K562 (cell line): ENCODE measurements at regions not wholly inside any gene's neighbourhood (a gene's known extent, or its start where the extent isn't known, plus 50 kb on each side); places are given as distances from the start of the nearest gene placed in this dataset.

ENCODE experiments used
- CREB1 ChIP-seq, 2 experiments: sonication (generic) in 1 of 2; formaldehyde crosslinking in 1 of 2; IDR thresholded peaks; 2 replicates each; pipeline versions ENCODE4 v1.6.1 to v1.8.0; 2012 to 2022; ENCODE audit warnings: inconsistent platforms in 1 of 2, mild to moderate bottlenecking in 1 of 2, missing genetic modification reagents in 1 of 2, moderate library complexity in 1 of 2
- HES1 ChIP-seq: fragments of 450-650 bp; IDR thresholded peaks from 2 replicates; pipeline ENCODE4 v1.6.1; 2016; ENCODE audit warnings: low read depth, mild to moderate bottlenecking, moderate library complexity
- MNT ChIP-seq, 2 experiments: fragments of 450-650 bp; conservative IDR thresholded peaks; 2 replicates each; pipeline ENCODE4 v1.6.1; 2017; ENCODE audit warnings: mild to moderate bottlenecking in 2 of 2, moderate library complexity in 2 of 2
- RFX7 ChIP-seq: fragments of 250-450 bp; sonication (Bioruptor Pico); IDR thresholded peaks from 2 replicates; pipeline ENCODE4 v1.5.1; 2021; ENCODE audit warnings: mild to moderate bottlenecking
- SIN3B ChIP-seq: fragments of 450-650 bp; IDR thresholded peaks from 2 replicates; pipeline ENCODE4 v1.6.1; 2017; ENCODE audit warnings: low read depth, mild to moderate bottlenecking, moderate library complexity
- ZKSCAN8 ChIP-seq: fragments of 200-800 bp; sonication (Bioruptor generic); IDR thresholded peaks from 2 replicates; pipeline ENCODE4 v1.6.1; 2016; ENCODE audit warnings: missing genetic modification characterization, missing compliant biosample characterization
- ZNF280A ChIP-seq: fragments of 450-650 bp; IDR thresholded peaks from 2 replicates; pipeline ENCODE4 v1.6.1; 2018; ENCODE audit warnings: mild to moderate bottlenecking, low read depth; ENCODE audit not compliant: partially characterized antibody
- ZNF318 ChIP-seq, 2 experiments: fragments of 450-650 bp; IDR thresholded peaks; 2 replicates each; pipeline ENCODE4 v1.6.1; 2016; ENCODE audit warnings: mild to moderate bottlenecking in 2 of 2, borderline replicate concordance in 1 of 2, low read depth in 1 of 2, moderate library complexity in 1 of 2
- ZNF41 ChIP-seq: fragments of 250-450 bp; sonication (Bioruptor Pico); conservative IDR thresholded peaks from 2 replicates; pipeline ENCODE4 v1.4.0; 2020; ENCODE audit warnings: mild to moderate bottlenecking
- ZNF639 ChIP-seq, 2 experiments: fragments of 200-800 bp in 1 of 2; sonication (Bioruptor generic) in 1 of 2; sonication (generic) in 1 of 2; formaldehyde crosslinking in 1 of 2; IDR thresholded peaks in 1 of 2; conservative IDR thresholded peaks in 1 of 2; 2 replicates each; pipeline versions ENCODE4 v1.5.0 to v1.6.1; 2016 to 2020; ENCODE audit warnings: missing compliant biosample characterization in 1 of 2, missing genetic modification characterization in 1 of 2, missing genetic modification reagents in 1 of 2
- ZNF766 ChIP-seq: fragments of 200-800 bp; sonication (Bioruptor generic); conservative IDR thresholded peaks from 2 replicates; pipeline ENCODE4 v1.6.1; 2016; ENCODE audit warnings: missing genetic modification characterization, missing compliant biosample characterization

GRCh38 chr7:130942211-130942964 is 208.4 kb upstream of the KLF14 start (continued):
- TF ChIP-seq ZNF639 (CRISPR knock-in tag; conservative IDR thresholded peaks at IDR 0.05 in 1 of 2, IDR thresholded peaks at IDR 0.05 in 1 of 2) (peak in 1 of 2 experiments; percentile 54; a peak in 1 of 4 replicates), ZNF766 (CRISPR knock-in tag) (peak; percentile 21; the same call in 1 of the 2 replicates), HES1 (0 out of 2 replicates have a peak, but pooled peaks have one; percentile 7), CREB1 (IDR thresholded peaks at IDR 0.05) (peak; percentile 59; the same call in 1 of the 2 replicates), CREB1 (CRISPR knock-in tag; IDR thresholded peaks at IDR 0.05) (peak; percentile 2; the same call in 1 of the 2 replicates), ZNF318 (IDR thresholded peaks at IDR 0.05; ENCODE audit: borderline replicate concordance in 1 of 2, low read depth in 1 of 2) (no peak), ZNF280A (no peak), ZNF41 (no peak), MNT (conservative IDR thresholded peaks at IDR 0.05) (no peak; a peak in 1 of 4 replicates), SIN3B (no peak), RFX7 (CRISPR knock-in tag) (no peak), ZKSCAN8 (CRISPR knock-in tag) (peak; percentile 10; the same call in 1 of the 2 replicates)
